Peyer's patch (tissue), 4 donors: ENCODE measurements at regions not wholly inside any gene's neighbourhood (a gene's known extent, or its start where the extent isn't known, plus 50 kb on each side); places are given as distances from the start of the nearest gene placed in this dataset.

Experiments used
- POLR2A ChIP-seq, 2 donors: fragments of 450-650 bp; IDR thresholded peaks; one replicate each; pipeline ENCODE4 v1.5.1; 2017; ENCODE audit warnings: antibody characterized with exemption in 2 of 2, mild to moderate bottlenecking in 2 of 2, moderate library complexity in 2 of 2
- TF ChIP-seq, protein P1 (sequence below), 6 experiments: fragments of 450-650 bp in 4 of 6; fragments of 200-600 bp in 2 of 6; sonication (generic) in 1 of 6; IDR thresholded peaks; one replicate each; pipeline ENCODE4 v1.5.1; 2017 to 2019; ENCODE audit warnings: antibody characterized with exemption in 6 of 6, mild to moderate bottlenecking in 3 of 6, moderate library complexity in 1 of 6

DNA sequence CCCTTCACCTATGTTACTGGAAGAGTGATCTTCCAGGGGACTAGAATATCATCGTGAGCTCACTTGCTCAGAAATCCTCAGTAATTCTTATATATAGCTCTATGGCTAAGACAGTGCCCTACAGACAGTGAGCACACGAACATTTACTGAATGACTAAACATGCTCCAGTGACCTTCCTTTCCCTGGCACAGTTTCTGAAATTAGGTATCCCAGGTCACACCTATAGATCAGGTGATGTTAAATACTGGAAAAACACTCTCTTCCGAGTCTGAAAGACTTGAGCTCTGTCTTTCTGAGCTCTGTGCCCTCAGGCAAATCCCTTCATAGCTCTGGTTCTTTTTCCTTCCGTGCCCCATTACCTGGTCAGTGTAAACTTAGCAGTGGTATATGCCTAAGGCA, 239.4 kb upstream of the LRIG1 start:
- no peak for TF ChIP-seq POLR2A (IDR thresholded peaks at IDR 0.05)
- TF ChIP-seq, protein P1, sequence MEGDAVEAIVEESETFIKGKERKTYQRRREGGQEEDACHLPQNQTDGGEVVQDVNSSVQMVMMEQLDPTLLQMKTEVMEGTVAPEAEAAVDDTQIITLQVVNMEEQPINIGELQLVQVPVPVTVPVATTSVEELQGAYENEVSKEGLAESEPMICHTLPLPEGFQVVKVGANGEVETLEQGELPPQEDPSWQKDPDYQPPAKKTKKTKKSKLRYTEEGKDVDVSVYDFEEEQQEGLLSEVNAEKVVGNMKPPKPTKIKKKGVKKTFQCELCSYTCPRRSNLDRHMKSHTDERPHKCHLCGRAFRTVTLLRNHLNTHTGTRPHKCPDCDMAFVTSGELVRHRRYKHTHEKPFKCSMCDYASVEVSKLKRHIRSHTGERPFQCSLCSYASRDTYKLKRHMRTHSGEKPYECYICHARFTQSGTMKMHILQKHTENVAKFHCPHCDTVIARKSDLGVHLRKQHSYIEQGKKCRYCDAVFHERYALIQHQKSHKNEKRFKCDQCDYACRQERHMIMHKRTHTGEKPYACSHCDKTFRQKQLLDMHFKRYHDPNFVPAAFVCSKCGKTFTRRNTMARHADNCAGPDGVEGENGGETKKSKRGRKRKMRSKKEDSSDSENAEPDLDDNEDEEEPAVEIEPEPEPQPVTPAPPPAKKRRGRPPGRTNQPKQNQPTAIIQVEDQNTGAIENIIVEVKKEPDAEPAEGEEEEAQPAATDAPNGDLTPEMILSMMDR (IDR thresholded peaks at IDR 0.05) = no peak
